Activated CD4-positive, alpha-beta memory T cell treated with anti-CD3 and anti-CD28 coated beads for 36 hours (primary cell): ENCODE measurements at regions not wholly inside any gene's neighbourhood (a gene's known extent, or its start where the extent isn't known, plus 50 kb on each side); places are given as distances from the start of the nearest gene placed in this dataset.

Source experiments
- CTCF ChIA-PET: fragments of 350-600 bp; sonication (Branson Sonifier 250); formaldehyde crosslinking; loops from one replicate; lab custom pipeline; 2021; ENCODE audit warnings: antibody characterized with exemption, inconsistent platforms; lab: Charles Lee
- POLR2A ChIA-PET: fragments of 350-600 bp; sonication (Branson Sonifier 250); formaldehyde crosslinking; loops from one replicate; lab custom pipeline; 2021; ENCODE audit warnings: antibody characterized with exemption; lab: Charles Lee
- DNase-seq: peaks from one replicate; pipeline ENCODE4 v3.0.0-alpha.2; 2020
- H3K27ac Mint-ChIP-seq: one replicate; pipeline ENCODE4 v1.8.0; 2021; ENCODE audit warnings: mixed read lengths
- H3K27me3 Mint-ChIP-seq: one replicate; pipeline ENCODE4 v1.8.0; 2021; ENCODE audit warnings: mixed read lengths
- H3K36me3 Mint-ChIP-seq: one replicate; pipeline ENCODE4 v1.8.0; 2021; ENCODE audit warnings: mixed read lengths
- H3K4me1 Mint-ChIP-seq: one replicate; pipeline ENCODE4 v1.8.0; 2021; ENCODE audit warnings: low read depth, mixed read lengths
- H3K4me3 Mint-ChIP-seq: one replicate; pipeline ENCODE4 v1.8.0; 2021; ENCODE audit warnings: mild to moderate bottlenecking, mixed read lengths
- H3K9me3 Mint-ChIP-seq: one replicate; pipeline ENCODE4 v1.8.0; 2021; ENCODE audit warnings: mixed read lengths
- intact Hi-C: fragments of 100-400 bp; cut with micrococcal nuclease; formaldehyde crosslinking; loops from one replicate; pipeline ENCODE4 v1.15.1; 2023

DNA sequence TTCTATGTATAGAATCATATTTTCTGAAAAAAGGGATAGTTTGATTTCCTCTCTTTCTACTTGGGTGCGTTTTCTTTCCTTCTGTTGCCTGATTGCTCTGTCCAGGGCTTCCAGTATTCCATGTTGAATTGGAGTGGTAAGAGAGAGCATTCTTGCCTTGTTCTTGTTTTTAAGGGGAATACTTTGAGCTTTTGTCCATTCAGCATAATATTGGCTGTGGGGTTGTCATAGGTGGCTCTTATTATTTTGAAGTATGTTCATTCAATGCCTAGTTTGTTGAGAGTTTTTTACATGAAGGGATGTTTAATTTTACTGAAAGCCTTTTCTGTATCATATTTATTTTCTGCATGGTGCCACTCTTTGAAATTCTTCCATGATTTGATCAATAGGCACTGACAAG is 173.5 kb upstream of the IRS2 start:
- Mint-ChIP-seq H3K36me3 (no peaks in the 10 kb centered on the region), H3K4me1 (no peaks in the 10 kb centered on the region), H3K9me3 (peaks cover 9% of the 10 kb centered on the region), H3K27ac (no peak overlapping the region), H3K27me3 (peaks cover 3% of the 10 kb centered on the region), H3K4me3 (no peak overlapping the region)
- no peak for DNase-seq
- ChIA-PET CTCF (no interaction called here), POLR2A (no interaction called here)
- intact Hi-C loops = no loop called here

GRCh38 chr13:109957875-109958274 is 171.5 kb upstream of the IRS2 start:
- H3K4me3 Mint-ChIP-seq = no peak overlapping the region
- intact Hi-C loops = no loop called here
- no peak overlapping the region for H3K27ac Mint-ChIP-seq
- POLR2A ChIA-PET = no interaction called here
- no peaks in the 10 kb centered on the region for H3K36me3 Mint-ChIP-seq
- DNase-seq = no peak
- CTCF ChIA-PET = no interaction called here
- H3K9me3 Mint-ChIP-seq = peaks cover 9% of the 10 kb centered on the region
- no peaks in the 10 kb centered on the region for H3K27me3 Mint-ChIP-seq
- no peaks in the 10 kb centered on the region for H3K4me1 Mint-ChIP-seq

DNA sequence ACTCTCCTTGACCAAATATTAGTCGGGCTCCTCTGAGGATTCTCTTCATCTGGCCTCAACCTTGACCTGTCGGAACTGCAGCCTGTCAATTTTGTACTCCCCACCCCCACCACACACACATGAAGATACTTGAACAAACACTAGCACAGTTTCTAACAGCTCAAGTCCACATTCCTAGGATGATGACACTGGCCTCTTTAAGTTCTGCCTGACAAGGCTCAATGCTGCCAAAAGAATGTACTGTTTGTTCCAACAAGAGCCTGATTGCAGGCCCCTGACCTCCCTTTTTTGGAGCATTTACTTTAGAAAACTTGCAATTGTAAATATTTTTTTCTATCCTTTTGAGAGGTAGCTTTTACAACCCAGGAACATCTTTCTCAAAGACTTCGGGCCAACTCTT is 169.2 kb upstream of the IRS2 start:
- Mint-ChIP-seq H3K36me3 (no peaks in the 10 kb centered on the region), H3K4me1 (no peaks in the 10 kb centered on the region), H3K27me3 (no peaks in the 10 kb centered on the region), H3K4me3 (no peak overlapping the region), H3K9me3 (peaks cover 9% of the 10 kb centered on the region), H3K27ac (no peak overlapping the region)
- ChIA-PET POLR2A (no interaction called here), CTCF (no interaction called here)
- DNase-seq = no peak
- intact Hi-C loops = no loop called here

DNA sequence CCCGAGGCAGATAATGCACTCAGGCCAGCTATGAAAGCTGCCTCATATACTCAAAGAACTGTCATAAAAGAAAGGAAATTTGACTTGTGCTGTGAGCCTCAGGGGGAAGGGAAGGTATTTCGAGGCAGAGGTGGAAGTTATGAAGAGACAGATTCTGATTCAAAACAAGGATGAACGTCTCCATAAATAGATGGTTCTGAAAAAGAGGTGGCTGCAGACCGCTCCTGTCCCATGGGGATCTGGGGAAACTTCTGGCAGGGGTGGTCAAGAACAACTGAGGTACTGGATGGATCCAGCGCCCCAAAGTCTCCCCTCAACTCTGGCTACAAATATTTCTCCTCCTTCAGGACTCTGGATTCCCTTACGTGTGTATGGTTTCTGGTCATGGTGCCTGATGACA is 168.1 kb upstream of the IRS2 start:
- POLR2A ChIA-PET = no interaction called here
- Mint-ChIP-seq H3K9me3 (peaks cover 9% of the 10 kb centered on the region), H3K27ac (no peak overlapping the region), H3K27me3 (no peaks in the 10 kb centered on the region), H3K4me3 (no peak overlapping the region), H3K36me3 (no peaks in the 10 kb centered on the region), H3K4me1 (no peaks in the 10 kb centered on the region)
- intact Hi-C loops = no loop called here
- CTCF ChIA-PET = no interaction called here
- no peak for DNase-seq

GRCh38 chr13:109951491-109951890 is 165.1 kb upstream of the IRS2 start:
- H3K36me3 Mint-ChIP-seq = no peaks in the 10 kb centered on the region
- intact Hi-C loops = no loop called here

GRCh38 chr13:109949397-109949796 is 163.0 kb upstream of the IRS2 start:
- intact Hi-C loops = no loop called here
- ChIA-PET CTCF (no interaction called here), POLR2A (no interaction called here)
- Mint-ChIP-seq H3K27ac (no peak overlapping the region), H3K36me3 (no peaks in the 10 kb centered on the region), H3K4me1 (no peaks in the 10 kb centered on the region), H3K4me3 (no peak overlapping the region), H3K27me3 (peaks cover 4% of the 10 kb centered on the region), H3K9me3 (no peaks in the 10 kb centered on the region)
- DNase-seq = no peak

More at GRCh38 chr13:109951491-109951890, 165.1 kb upstream of the IRS2 start:
- Mint-ChIP-seq H3K9me3 (no peaks in the 10 kb centered on the region), H3K27me3 (peaks cover under 1% of the 10 kb centered on the region), H3K27ac (no peak overlapping the region), H3K4me3 (no peak overlapping the region), H3K4me1 (no peaks in the 10 kb centered on the region)
- POLR2A ChIA-PET = no interaction called here
- CTCF ChIA-PET = no interaction called here
- no peak for DNase-seq

DNA sequence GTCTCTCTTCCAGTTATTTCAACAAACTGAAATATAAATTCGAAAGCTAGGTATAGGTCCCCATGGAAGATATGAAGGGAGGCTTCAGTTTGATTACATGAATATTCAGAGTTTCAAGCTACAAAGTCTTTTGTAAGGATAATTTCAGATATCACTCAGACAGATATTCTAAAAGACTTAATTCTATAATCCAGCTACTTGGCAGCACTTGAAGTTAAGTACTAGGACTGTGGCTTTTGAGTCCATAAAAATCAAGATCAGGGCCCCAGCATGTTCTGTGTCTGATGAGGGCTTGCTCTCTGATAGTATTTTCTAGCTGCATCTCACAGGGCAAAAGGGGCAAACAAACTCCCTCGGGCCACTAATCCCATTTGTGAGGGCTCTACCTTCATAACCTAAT is 160.6 kb upstream of the IRS2 start:
- CTCF ChIA-PET = no interaction called here
- Mint-ChIP-seq H3K9me3 (no peaks in the 10 kb centered on the region), H3K27ac (no peak overlapping the region), H3K4me1 (no peaks in the 10 kb centered on the region), H3K36me3 (no peaks in the 10 kb centered on the region), H3K4me3 (no peak overlapping the region), H3K27me3 (peaks cover 4% of the 10 kb centered on the region)
- no peak for DNase-seq
- intact Hi-C loops = no loop called here
- POLR2A ChIA-PET = no interaction called here

DNA sequence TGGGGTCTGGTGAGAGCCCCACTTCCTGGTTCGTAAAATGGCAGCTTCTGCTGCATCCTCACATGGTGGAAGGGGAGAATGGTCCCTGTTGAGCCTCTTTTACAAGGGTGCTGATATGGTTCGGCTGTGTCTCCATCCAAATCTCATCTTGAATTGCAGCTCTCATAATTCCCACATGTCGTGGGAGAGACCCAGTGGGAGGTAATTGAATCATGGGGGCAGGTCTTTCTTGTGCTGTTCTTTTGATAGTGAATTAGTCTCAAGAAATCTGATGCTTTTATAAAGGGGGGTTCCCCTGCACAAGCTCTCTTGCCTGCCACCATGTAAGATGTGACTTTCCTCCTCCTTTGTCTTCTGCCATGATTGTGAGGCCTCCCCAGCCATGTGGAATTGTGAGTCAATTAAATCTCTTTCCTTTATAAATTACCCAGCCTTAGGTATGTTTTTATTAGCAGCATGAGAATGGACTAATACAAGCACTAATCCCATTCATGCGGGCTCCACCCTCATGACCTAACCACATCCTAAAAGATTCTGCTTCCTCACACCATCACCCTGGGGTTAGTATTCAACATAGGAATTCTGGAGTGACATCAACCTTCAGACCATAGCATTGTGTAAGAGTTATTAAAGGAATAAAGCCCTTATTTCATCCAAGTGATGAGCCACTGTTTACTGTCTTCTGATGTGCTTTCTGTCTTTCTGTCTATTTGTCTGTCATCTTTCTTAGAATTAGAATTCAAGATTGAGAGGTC is 159.0 kb upstream of the IRS2 start:
- CTCF ChIA-PET = no interaction called here
- Mint-ChIP-seq H3K4me3 (no peak overlapping the region), H3K27ac (no peak overlapping the region)

GRCh38 chr13:109941951-109942350 is 155.6 kb upstream of the IRS2 start:
- ChIA-PET CTCF (no interaction called here), POLR2A (interaction anchor here (0.8 kb wide), 1 partner anchor 565 kb away, joined by 3 read pairs; no protein-coding TSS in a partner anchor)
- H3K4me3 Mint-ChIP-seq = no peak overlapping the region
- H3K4me1 Mint-ChIP-seq = no peaks in the 10 kb centered on the region
- no peak overlapping the region for H3K27ac Mint-ChIP-seq
- no peaks in the 10 kb centered on the region for H3K36me3 Mint-ChIP-seq
- H3K27me3 Mint-ChIP-seq = peaks cover 4% of the 10 kb centered on the region
- H3K9me3 Mint-ChIP-seq = no peaks in the 10 kb centered on the region
- DNase-seq = no peak
- intact Hi-C loops = no loop called here

More for the DNA sequence above, 159.0 kb upstream of the IRS2 start:
- H3K36me3 Mint-ChIP-seq = no peaks in the 10 kb centered on the region
- POLR2A ChIA-PET = no interaction called here
- peaks cover 4% of the 10 kb centered on the region for H3K27me3 Mint-ChIP-seq
- intact Hi-C loops = no loop called here
- no peaks in the 10 kb centered on the region for H3K9me3 Mint-ChIP-seq
- no peaks in the 10 kb centered on the region for H3K4me1 Mint-ChIP-seq
- no peak for DNase-seq

DNA sequence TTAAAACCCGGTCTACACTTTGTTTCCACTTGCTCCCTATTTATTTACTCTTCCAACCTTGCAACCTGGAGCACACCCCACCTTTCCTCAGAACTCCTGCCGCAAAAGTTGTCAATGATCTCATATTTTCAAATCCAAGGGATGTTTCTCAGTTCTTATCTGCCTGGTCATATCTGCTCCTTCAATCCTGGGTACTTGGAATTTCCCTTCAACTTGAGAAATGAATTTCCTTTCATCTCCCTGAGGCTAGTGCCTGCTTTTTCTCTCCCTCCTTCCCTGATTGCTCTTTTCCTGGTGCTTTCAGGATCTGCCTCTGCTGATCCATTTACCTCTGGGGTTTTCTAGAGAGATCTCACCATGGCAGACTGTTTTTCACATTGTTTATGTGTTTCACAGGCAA is 154.8 kb upstream of the IRS2 start:
- H3K27me3 Mint-ChIP-seq = peaks cover 1% of the 10 kb centered on the region
- H3K9me3 Mint-ChIP-seq = no peaks in the 10 kb centered on the region
- no peak overlapping the region for H3K27ac Mint-ChIP-seq
- H3K4me1 Mint-ChIP-seq = no peaks in the 10 kb centered on the region
- DNase-seq = no peak
- H3K4me3 Mint-ChIP-seq = no peak overlapping the region
- no peaks in the 10 kb centered on the region for H3K36me3 Mint-ChIP-seq
- intact Hi-C loops = no loop called here
- ChIA-PET POLR2A (no interaction called here), CTCF (no interaction called here)

DNA sequence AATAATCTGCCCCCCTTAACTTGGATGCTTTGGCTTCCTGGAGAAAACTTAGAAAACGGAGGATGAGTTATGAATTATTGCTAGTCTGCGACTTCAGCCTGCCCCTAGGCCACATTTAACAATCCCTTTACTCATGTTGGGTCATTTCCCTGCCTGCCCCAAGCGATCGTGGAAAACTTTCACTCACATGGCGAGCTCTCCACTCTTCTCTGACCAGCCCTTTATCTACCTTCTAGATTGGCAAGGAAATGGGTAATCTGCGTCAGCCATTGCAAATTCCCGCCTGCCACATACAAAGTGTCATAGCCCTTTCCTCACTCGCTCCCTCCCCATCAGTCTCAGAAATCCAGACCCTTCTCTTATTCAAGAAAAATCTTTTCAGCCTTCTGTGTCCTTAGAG is 154.3 kb upstream of the IRS2 start:
- H3K4me1 Mint-ChIP-seq = no peaks in the 10 kb centered on the region
- DNase-seq = no peak
- H3K4me3 Mint-ChIP-seq = no peak overlapping the region
- intact Hi-C loops = no loop called here
- no peaks in the 10 kb centered on the region for H3K9me3 Mint-ChIP-seq
- no peaks in the 10 kb centered on the region for H3K36me3 Mint-ChIP-seq
- ChIA-PET POLR2A (no interaction called here), CTCF (no interaction called here)
- H3K27me3 Mint-ChIP-seq = no peaks in the 10 kb centered on the region
- H3K27ac Mint-ChIP-seq = no peak overlapping the region

DNA sequence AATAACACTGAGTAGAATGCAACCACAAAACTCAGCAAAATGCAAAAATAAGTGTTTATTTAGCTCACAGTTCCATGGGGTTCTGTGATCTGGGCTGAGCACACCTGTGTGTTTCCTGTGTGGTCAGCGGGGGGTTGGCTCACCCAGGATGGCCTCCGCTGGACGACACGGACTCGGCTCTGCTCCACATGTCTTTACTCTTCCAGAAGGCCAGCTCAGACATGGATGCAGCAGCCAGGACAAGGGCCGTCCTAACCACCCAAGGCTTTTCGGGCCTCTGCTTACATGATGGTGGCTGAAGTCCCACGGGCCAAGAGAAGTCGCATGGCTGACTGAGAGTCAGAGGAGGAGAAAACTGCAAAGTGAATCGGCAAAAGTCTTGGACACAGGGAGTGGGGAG is 153.5 kb upstream of the IRS2 start:
- Mint-ChIP-seq H3K9me3 (no peaks in the 10 kb centered on the region), H3K4me3 (no peak overlapping the region), H3K27ac (no peak overlapping the region), H3K4me1 (no peaks in the 10 kb centered on the region), H3K36me3 (no peaks in the 10 kb centered on the region), H3K27me3 (no peaks in the 10 kb centered on the region)
- DNase-seq = no peak
- CTCF ChIA-PET = no interaction called here
- intact Hi-C loops = no loop called here
- POLR2A ChIA-PET = no interaction called here

DNA sequence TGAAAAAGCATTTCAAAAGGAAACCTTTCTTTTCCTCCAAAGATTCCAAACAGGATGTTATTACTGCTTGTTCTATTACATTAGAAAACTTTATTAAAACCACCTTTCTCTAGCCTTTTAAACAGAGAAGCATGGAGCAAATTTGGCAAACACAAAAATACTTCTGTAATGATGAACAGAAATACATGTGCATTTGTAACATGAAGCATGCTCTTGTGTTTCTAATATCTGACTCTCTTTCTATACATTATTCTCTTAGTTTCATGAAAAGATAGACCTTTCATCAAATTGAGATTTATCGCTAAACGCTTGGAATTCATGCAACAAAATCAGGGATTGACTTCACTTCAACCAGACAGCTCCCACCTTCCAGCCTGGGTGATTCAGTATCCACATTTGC is 152.8 kb upstream of the IRS2 start:
- ChIA-PET CTCF (no interaction called here), POLR2A (no interaction called here)
- no peaks in the 10 kb centered on the region for H3K36me3 Mint-ChIP-seq
- no peaks in the 10 kb centered on the region for H3K27me3 Mint-ChIP-seq
- H3K27ac Mint-ChIP-seq = no peak overlapping the region
- H3K4me1 Mint-ChIP-seq = no peaks in the 10 kb centered on the region
- intact Hi-C loops = no loop called here
- H3K9me3 Mint-ChIP-seq = peaks cover 5% of the 10 kb centered on the region
- DNase-seq = no peak
- H3K4me3 Mint-ChIP-seq = no peak overlapping the region
